ENCODE measurements at regions not wholly inside any gene's neighbourhood (a gene's known extent, or its start where the extent isn't known, plus 50 kb on each side); places are given as distances from the start of the nearest gene placed in this dataset.

DNA sequence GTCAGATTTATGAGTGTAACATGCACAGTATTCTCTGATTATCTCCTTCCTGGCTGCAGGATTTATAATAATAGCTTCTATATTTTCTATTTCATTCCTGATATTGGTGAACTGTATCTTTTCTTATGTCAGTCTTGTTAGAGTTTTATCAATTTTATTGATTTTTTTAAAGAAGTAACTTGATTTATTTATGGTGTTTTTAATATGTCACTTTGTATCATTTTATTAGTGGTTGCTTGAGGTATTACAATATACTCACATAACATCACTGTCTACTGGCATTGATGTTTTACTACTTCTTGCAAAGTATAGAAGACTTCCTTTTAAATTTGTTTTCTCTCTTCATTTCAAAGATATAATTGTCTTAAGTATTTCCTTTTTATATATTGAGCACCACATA is 270.5 kb upstream of the GYPC start:
- no peak for TF ChIP-seq EP300 (IDR thresholded peaks at IDR 0.05)
- TF ChIP-seq POLR2AphosphoS5 (IDR thresholded peaks at IDR 0.05): no peak
- TF ChIP-seq, protein P1, sequence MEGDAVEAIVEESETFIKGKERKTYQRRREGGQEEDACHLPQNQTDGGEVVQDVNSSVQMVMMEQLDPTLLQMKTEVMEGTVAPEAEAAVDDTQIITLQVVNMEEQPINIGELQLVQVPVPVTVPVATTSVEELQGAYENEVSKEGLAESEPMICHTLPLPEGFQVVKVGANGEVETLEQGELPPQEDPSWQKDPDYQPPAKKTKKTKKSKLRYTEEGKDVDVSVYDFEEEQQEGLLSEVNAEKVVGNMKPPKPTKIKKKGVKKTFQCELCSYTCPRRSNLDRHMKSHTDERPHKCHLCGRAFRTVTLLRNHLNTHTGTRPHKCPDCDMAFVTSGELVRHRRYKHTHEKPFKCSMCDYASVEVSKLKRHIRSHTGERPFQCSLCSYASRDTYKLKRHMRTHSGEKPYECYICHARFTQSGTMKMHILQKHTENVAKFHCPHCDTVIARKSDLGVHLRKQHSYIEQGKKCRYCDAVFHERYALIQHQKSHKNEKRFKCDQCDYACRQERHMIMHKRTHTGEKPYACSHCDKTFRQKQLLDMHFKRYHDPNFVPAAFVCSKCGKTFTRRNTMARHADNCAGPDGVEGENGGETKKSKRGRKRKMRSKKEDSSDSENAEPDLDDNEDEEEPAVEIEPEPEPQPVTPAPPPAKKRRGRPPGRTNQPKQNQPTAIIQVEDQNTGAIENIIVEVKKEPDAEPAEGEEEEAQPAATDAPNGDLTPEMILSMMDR (IDR thresholded peaks at IDR 0.05): no peak
- no peak for TF ChIP-seq POLR2A (IDR thresholded peaks at IDR 0.05)
- no peak overlapping the region for H3K4me3 ChIP-seq
- no peaks in the 10 kb centered on the region for H3K36me3 ChIP-seq
- H3K9me3 ChIP-seq: no peaks in the 10 kb centered on the region
- no peaks in the 10 kb centered on the region for H3K27me3 ChIP-seq
- H3K27ac ChIP-seq: no peak overlapping the region
- H3K4me1 ChIP-seq: no peaks in the 10 kb centered on the region
- DNase-seq: no peak
- ATAC-seq (ENCODE audit: low FRiP score in 2 of 2): no peak

DNA sequence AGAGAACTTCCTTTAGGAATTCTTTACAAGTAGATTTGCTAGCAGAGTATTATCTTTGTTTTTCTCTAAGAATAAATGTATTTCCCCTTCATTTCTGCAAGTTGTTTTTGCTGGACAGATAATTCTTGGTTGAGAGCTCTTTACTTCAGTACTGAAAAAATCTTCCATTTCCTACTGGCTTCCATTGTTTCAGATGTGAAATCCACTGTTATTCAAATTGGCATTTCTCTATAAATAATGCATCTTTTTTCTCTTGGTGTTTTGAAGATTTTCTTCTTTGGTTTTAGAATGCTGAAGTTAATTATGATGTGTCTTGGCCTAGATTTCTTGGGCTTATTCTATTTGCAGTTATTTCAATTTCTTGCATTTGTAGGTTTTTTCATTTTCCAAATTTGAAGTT is 270.0 kb upstream of the GYPC start:
- Histone ChIP-seq H3K27me3 (no peaks in the 10 kb centered on the region), H3K4me1 (no peaks in the 10 kb centered on the region), H3K27ac (no peak overlapping the region), H3K4me3 (no peak overlapping the region), H3K9me3 (no peaks in the 10 kb centered on the region), H3K36me3 (no peaks in the 10 kb centered on the region)
- ATAC-seq (ENCODE audit: low FRiP score in 2 of 2): no peak
- TF ChIP-seq EP300 (IDR thresholded peaks at IDR 0.05) (no peak), POLR2AphosphoS5 (IDR thresholded peaks at IDR 0.05) (no peak), POLR2A (IDR thresholded peaks at IDR 0.05) (no peak)
- TF ChIP-seq, protein P1 (IDR thresholded peaks at IDR 0.05): no peak
- no peak for DNase-seq

DNA sequence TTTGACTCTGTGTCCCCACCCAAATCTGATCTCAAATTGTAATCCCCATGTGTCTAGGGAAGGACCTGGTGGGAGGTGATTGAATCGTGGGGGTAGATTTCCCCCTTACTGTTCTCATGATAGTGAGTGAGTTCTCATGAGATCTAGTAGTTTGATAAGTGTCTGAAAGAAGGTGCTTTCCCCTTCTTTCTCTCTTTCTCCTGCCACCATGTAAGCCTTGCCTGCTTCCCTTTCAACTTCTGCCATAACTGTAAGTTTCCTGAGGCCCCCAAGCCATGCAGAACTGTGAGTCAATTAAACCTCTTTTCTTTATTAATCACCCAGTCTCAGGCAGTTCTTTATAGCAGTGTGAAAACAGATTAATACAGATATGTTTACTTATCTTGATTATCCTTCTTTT is 266.5 kb upstream of the GYPC start:
- ATAC-seq (ENCODE audit: low FRiP score in 2 of 2) (no peak), DNase-seq (no peak)
- H3K36me3 ChIP-seq: no peaks in the 10 kb centered on the region
- H3K27me3 ChIP-seq: no peaks in the 10 kb centered on the region
- WGBS, 2 donors: 73 to 81% methylated on average over 1 of the region's 1 CpG
- H3K4me3 ChIP-seq: no peak overlapping the region
- no peaks in the 10 kb centered on the region for H3K9me3 ChIP-seq
- no peaks in the 10 kb centered on the region for H3K4me1 ChIP-seq
- TF ChIP-seq EP300 (IDR thresholded peaks at IDR 0.05) (no peak), POLR2AphosphoS5 (IDR thresholded peaks at IDR 0.05) (no peak), POLR2A (IDR thresholded peaks at IDR 0.05) (no peak)
- TF ChIP-seq, protein P1 (IDR thresholded peaks at IDR 0.05): no peak
- no peak overlapping the region for H3K27ac ChIP-seq

DNA sequence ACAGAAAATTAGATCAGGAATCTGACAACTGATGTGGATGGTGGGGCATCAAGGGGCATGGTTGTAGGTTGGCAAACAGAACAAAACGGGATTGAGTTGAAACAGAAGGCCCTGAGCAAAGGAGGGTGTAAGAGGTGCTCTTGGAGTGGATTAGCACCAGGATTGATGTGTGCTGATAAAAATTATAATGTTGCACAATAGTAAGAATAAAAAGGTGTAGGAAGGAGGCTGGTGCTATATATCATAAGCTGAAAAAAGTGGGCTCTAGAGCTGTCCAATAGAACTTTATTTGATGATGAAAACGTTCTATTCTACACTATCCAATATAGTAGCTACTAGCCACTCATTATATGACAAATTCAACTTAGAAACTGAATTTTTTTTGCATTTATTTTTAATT is 263.1 kb upstream of the GYPC start:
- H3K4me3 ChIP-seq: no peak overlapping the region
- no peak for DNase-seq
- WGBS, 2 donors: 54 to 58% methylated on average over 2 of the region's 2 CpGs
- TF ChIP-seq, protein P1 (IDR thresholded peaks at IDR 0.05): no peak
- TF ChIP-seq EP300 (IDR thresholded peaks at IDR 0.05) (no peak), POLR2A (IDR thresholded peaks at IDR 0.05) (no peak), POLR2AphosphoS5 (IDR thresholded peaks at IDR 0.05) (no peak)
- ATAC-seq (ENCODE audit: low FRiP score in 2 of 2): no peak
- H3K36me3 ChIP-seq: no peaks in the 10 kb centered on the region
- H3K4me1 ChIP-seq: no peaks in the 10 kb centered on the region
- peak overlapping the region in 1 of 4 donors; percentile 34 for H3K27ac ChIP-seq
- H3K27me3 ChIP-seq: no peaks in the 10 kb centered on the region
- H3K9me3 ChIP-seq: no peaks in the 10 kb centered on the region

DNA sequence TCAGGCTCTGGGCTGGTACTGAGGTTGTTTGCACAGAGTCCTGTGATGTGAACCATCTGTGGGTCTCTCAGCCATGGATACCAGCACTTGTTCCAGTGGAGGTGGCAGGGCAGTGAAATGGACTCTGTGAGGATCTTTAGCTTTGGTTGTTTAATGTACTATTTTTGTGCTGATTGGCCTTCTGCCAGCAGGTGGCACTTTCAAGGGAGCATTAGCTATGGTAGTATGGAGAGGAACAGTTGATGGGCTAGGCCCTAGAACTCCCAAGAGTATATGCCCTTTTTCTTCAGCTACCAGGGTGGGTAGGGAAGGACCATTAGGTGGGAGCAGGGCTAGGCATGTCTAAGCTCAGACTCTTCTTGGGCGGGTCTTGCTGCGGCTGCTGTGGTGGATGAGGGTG is 257.0 kb upstream of the GYPC start:
- no peaks in the 10 kb centered on the region for H3K9me3 ChIP-seq
- ATAC-seq (ENCODE audit: low FRiP score in 2 of 2) (no peak), DNase-seq (no peak)
- 97 to 100% methylated on average over 2 of the region's 2 CpGs for WGBS, 2 donors
- no peak overlapping the region for H3K27ac ChIP-seq
- no peak for TF ChIP-seq POLR2AphosphoS5 (IDR thresholded peaks at IDR 0.05)
- no peak for TF ChIP-seq POLR2A (IDR thresholded peaks at IDR 0.05)
- TF ChIP-seq, protein P1 (IDR thresholded peaks at IDR 0.05): no peak
- no peak for TF ChIP-seq EP300 (IDR thresholded peaks at IDR 0.05)
- H3K4me1 ChIP-seq: no peaks in the 10 kb centered on the region
- no peak overlapping the region for H3K4me3 ChIP-seq
- no peaks in the 10 kb centered on the region for H3K36me3 ChIP-seq
- H3K27me3 ChIP-seq: no peaks in the 10 kb centered on the region
